ENCODE measurements at regions not wholly inside any gene's neighbourhood (a gene's known extent, or its start where the extent isn't known, plus 50 kb on each side); places are given as distances from the start of the nearest gene placed in this dataset.

- no peak for DNase-seq (ENCODE audit: extremely low read depth, low read depth)
- no peak for TF ChIP-seq CTCF (IDR thresholded peaks at IDR 0.05; ENCODE audit: low read depth, low read length, missing control alignments)
- H3K4me3 ChIP-seq (replicated peaks; ENCODE audit: low read depth, low read length): no peak overlapping the region
Measured at GRCh38 chr12:92336641-92337040, 191.0 kb upstream of the BTG1 start.

GRCh38 chr12:92335831-92336230 is 190.2 kb upstream of the BTG1 start:
- H3K4me3 ChIP-seq (replicated peaks; ENCODE audit: low read depth, low read length): no peak overlapping the region
- DNase-seq (ENCODE audit: extremely low read depth, low read depth): no peak
- TF ChIP-seq CTCF (IDR thresholded peaks at IDR 0.05; ENCODE audit: low read depth, low read length, missing control alignments): no peak

- TF ChIP-seq CTCF (IDR thresholded peaks at IDR 0.05; ENCODE audit: low read depth, low read length, missing control alignments): no peak
- no peak overlapping the region for H3K4me3 ChIP-seq (replicated peaks; ENCODE audit: low read depth, low read length)
Measured at GRCh38 chr12:92334552-92334951, 188.9 kb upstream of the BTG1 start.

GRCh38 chr12:92332552-92332951 is 186.9 kb upstream of the BTG1 start:
- H3K4me3 ChIP-seq (replicated peaks; ENCODE audit: low read depth, low read length): no peak overlapping the region
- DNase-seq (ENCODE audit: extremely low read depth, low read depth): no peak
- TF ChIP-seq CTCF (IDR thresholded peaks at IDR 0.05; ENCODE audit: low read depth, low read length, missing control alignments): no peak

More at GRCh38 chr12:92334552-92334951, 188.9 kb upstream of the BTG1 start:
- DNase-seq (ENCODE audit: extremely low read depth, low read depth): no peak

- DNase-seq (ENCODE audit: extremely low read depth, low read depth): no peak
- no peak for TF ChIP-seq CTCF (IDR thresholded peaks at IDR 0.05; ENCODE audit: low read depth, low read length, missing control alignments)
- H3K4me3 ChIP-seq (replicated peaks; ENCODE audit: low read depth, low read length): no peak overlapping the region
Measured at GRCh38 chr12:92331383-92331782, 185.7 kb upstream of the BTG1 start.

GRCh38 chr12:92330654-92331053 is 185.0 kb upstream of the BTG1 start:
- DNase-seq (ENCODE audit: extremely low read depth, low read depth): no peak
- no peak overlapping the region for H3K4me3 ChIP-seq (replicated peaks; ENCODE audit: low read depth, low read length)
- TF ChIP-seq CTCF (IDR thresholded peaks at IDR 0.05; ENCODE audit: low read depth, low read length, missing control alignments): no peak

- no peak for DNase-seq (ENCODE audit: extremely low read depth, low read depth)
- no peak for TF ChIP-seq CTCF (IDR thresholded peaks at IDR 0.05; ENCODE audit: low read depth, low read length, missing control alignments)
- H3K4me3 ChIP-seq (replicated peaks; ENCODE audit: low read depth, low read length): no peak overlapping the region
Measured at GRCh38 chr12:92326877-92327276, 181.2 kb upstream of the BTG1 start.
